GM19452 (cell line): ENCODE measurements at regions not wholly inside any gene's neighbourhood (a gene's known extent, or its start where the extent isn't known, plus 50 kb on each side); places are given as distances from the start of the nearest gene placed in this dataset.

Experiments used
- ATAC-seq: cut with Tn5 transposase; IDR thresholded peaks from one replicate; pipeline ENCODE4 v1.9.1; 2021; ENCODE audit not compliant: unreplicated experiment

DNA sequence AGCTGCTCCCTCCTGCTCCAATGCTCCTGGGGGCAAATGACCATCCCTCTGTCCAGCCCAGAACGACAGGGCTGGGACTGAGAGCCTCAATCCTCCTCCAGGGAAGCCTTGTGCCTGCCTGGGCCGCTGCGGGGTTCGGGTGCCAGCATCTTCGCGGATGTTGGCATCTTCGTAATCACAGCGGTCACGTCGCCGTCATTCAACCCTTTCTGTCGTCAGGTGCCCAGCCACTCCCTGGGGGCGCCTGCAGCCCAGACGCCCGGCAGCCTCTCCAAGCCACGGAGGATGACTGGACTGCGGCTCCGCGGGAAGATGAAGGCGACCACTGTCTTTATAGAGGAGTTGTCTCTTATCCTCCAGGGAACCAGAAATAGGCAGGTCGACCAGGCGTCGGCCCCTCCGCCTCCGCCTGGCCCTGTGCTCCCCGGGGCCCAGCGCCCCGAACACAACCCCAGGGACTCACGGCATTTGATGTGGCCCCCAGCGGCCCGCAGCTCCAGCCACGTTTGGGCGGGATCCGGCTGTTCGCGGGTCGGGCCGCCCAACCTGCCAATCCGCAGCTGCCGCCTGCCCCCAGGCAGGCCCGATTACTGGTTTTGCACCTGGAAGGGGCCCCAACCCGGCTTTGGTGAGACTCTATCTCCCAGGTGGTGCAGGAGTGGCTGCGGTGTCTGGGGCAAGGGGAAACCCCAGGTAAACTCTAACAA is 113.9 kb downstream of the THNSL2 start:
- no peak for ATAC-seq

DNA sequence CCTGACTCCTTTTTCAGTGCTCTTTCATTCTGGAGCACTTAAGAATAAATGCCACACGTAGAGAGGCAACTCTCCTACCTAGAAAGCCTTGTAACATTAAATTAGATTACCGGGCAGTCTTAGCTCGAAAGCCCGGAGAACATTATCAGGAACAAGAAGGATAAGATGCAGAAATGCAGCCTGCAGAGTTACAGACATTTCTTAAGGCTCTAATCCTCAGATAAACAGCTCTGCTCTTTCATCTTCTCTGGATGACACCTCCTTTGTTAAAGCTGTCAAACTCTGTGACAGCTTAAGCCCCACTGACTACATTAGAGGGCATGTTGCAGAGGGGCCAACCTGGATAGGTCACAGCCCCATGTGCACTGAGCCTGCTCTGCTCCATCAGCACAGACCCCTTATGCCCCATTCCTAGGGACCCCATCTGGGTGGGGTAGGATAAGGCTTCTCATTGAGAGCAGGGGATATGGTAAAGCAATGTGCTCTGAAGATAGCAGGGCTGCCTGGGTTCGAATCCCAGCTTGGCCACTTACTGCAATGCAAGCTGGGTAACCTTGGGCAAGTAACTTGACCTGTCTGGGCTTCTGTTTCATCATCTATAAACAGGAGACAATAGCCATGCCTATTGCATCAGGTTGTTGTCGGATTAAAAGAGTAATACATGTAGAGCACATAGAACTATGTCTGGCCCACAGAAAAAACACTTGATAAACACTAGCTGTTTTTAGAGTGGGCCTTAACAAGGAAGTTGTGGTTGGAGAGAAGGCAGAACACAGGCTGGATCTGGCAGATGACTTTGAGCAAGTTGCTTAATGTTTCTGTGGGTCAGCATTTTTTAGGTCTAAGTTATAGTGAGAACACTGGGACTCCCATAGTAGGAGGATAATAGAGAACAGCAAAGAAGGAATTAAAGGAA is 111.4 kb downstream of the THNSL2 start:
- ATAC-seq, result no peak

DNA sequence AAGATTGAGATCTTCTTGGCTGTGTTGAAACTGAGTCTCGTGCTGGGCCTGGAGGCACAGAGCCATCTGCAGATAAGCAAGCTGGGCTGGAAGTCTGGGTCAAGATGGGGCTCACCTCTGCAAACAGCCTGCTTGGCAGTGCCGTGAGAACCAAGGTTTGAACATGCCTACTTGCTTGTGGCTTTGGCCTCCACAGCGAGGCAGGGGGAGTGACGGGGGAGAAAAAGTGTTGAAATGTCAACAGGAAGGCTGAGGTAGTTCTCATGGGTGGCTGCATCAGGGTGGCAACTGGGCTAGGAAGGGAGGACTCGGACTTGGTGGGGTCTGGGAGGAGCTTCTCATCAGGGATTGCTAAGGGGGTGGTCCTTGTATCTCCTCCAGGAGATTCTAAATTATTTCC is 99.7 kb downstream of the THNSL2 start:
- no peak for ATAC-seq

DNA sequence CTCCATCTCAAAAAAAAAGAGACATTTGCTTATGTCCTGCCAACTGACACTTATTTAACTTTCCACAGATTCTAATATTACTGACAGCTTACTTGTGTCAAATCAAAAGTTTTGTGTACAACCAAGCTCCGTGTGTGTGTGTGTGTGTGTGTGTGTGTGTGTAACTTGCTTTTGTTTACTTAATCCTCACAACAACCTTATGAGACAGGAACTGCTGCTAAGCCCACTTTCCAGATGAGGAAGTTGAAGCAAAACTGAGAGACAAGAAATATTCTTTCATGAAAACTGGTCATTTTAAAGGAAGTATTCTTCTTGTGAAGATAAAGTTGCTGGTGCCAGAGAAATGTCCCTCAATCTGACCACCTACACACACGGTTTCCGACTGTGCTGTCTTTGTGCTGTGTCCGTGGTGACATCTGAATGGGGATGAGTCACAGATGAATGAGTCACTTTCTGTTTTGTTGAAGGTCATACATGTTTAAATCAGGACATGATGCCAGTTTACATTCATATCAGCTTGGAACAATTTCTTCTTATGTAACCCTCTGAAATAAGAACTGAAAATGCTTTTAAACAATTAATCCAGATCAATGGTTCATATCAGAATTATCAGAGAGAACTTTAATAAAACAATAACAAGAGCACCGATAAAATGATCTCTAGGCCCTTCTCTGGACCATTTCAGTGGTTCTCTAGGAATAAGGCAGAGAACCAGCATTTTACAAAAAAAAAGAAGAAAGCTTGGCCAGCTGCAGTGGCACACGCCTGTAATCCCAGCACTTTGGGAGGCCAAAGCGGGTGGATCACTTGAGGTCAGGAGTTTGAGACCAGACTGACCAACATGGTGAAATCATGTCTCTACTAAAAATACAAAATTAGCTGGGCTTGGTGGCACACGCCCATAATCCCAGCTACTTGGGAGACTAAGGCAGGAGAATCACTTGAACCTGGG is 95.5 kb downstream of the THNSL2 start:
- no peak for ATAC-seq

DNA sequence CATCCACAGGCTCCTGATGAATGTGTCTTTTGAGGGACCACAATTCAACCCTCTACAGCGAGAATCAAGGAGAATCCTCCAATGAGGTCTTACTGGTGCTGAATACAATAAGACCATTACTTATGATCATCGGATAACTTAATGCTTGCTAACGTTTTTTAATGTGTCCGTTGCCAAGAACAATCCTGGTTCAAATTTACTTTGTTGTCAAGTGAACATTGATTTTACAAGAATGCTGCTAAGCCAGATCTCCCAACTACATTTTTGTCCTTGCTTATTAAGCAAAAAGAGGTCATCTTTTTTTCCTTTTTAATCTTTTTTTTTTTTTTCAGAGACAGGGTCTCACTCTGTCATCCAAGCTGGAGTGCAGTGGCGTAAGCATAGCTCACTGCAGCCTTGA is 93.7 kb downstream of the THNSL2 start:
- no peak for ATAC-seq

DNA sequence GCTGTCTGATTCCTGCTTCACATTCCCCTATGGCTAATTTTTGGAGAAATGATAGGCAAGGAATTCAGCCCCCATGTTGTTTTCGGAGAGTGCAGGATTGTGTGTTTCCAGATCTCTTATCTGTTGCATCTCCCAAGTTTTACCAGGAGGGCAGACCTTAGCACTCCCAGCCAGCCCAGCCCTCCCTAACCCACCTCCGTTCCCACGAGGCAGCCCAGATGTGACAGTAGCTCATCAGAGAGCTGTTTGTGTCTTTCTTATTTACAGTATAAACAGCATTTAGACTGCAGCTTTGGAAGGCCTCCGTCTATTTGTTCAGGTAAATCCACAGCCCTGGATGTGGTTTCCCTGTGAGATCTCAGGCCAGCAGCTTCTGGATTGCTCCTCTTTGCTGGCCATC is 91.6 kb downstream of the THNSL2 start:
- ATAC-seq, result no peak

DNA sequence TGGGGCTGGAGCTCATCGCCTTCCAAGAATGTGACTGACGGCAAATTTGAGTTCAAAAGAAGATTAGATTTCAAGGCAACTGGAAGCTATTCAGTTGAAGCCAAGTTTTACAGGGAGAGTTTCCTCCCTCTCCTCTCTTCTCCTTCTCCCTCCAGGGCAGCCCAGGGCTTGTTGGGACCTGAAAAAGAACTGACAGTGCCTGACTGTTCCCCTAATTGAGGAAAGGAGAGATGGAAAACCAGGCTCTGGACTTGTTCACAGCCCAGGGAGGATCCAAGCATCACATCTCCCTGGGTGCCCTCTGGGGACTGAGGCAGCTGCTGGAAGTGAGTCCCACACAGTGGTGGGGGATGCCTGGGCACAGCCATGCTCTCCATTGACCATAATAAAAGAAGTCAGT is 88.1 kb downstream of the THNSL2 start:
- no peak for ATAC-seq

DNA sequence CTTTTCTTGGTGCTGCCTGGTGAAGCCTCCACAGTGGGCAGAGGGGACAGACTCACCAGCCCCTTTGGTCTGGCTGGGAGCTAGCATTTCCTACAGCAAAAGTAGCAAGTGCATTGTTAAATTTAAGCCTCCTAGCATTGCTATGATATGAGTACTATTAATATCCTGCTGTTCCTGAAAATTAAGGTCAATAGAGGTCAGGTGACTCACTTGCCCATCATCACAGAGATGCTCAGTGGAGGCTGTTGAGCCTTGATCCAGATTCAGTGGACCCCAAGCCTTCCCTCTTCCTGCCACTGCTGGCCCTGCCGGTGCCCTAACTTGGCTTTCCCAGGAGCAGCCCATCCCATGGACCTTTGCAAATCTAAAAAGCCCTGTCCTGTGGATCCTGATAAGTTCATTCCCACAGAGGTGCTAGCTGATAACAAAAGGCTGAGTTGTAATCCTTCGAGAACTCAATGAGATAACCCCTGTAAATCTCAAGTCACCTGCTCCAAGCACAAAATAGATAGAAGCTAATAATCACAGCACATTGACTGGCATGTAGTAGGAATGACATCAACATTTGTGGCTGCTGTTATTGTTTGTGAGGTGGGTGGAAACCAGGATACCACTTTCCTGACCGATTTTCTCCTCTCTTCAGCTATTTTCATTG is 84.4 kb downstream of the THNSL2 start:
- ATAC-seq, result no peak

DNA sequence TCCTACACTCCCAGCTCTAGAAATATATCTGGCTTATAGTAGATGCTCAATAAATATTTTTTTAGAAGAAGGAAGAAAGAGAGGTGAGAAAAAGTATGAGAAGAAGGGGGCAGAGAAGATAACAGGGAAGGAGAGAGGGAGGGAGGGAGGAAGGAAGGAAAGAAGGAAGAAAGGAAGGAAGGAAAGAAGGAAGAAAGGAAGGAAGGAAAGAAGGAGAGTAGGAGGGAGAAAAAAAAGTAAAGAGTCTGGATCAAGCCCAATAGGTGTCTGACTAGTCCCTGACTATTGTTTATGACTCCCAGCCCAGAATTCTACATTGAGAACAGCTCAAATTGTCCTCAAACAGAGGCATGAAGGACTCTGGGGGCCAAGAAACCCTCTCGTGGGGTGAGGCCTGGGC is 83.9 kb downstream of the THNSL2 start:
- no peak for ATAC-seq

DNA sequence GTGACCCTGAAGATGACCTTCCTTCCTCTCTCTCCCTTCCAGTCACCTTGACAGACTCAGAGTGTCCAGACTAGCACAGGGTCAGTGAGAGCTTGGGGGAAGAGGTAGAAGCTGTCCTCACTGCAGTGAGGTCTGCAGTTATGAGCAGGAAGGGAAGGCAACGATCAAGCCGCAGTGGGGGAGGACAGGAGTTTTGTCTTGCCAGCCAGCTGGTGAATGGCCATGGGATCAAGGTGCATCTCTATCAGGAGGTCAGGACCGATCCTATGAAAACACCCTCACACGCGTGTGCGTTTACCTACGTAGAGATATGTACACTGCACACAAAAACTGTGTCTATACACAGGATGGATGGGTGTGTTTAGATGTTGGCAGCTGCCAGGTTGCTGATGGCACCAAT is 83.2 kb downstream of the THNSL2 start:
- ATAC-seq, result no peak

DNA sequence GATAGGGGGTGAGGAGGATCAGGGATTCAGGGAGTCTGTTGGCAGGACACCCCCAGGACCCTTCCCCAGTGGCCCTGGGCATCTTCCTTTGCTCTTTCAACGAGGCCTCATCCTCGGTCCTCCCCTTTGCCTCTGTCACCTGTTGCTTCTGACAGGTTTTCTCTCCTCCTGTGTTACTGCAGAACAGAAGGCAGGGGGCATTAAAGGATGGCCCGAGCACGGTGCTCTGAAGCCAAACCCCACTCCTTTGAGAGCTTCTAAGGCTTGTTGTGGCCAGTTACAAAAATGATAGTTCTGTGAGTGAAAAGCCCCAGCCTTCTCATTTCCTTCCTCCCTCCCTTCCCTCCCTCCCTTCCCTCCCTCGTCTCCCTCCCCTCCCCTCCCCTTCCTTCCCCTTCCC is 82.5 kb downstream of the THNSL2 start:
- ATAC-seq, result no peak

DNA sequence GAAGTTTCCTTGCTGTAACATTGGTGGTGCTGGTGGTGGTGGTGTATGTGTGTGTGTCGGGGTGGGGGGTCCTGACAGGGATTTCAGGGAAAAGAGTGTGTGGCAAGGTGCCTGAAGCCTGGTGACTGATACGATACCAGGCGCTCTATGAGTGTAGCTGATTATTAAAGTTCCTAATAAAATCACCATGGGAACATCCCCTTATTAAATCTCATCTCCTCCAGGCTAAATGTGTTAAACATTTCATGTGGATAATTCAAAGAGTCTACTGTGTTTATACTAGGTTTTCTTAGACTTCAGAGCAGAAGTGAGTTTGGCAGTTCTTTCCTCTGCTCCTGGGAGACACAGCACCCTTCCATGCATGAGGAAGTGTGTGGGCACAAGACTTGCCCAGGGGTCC is 82.0 kb downstream of the THNSL2 start:
- ATAC-seq, result no peak

DNA sequence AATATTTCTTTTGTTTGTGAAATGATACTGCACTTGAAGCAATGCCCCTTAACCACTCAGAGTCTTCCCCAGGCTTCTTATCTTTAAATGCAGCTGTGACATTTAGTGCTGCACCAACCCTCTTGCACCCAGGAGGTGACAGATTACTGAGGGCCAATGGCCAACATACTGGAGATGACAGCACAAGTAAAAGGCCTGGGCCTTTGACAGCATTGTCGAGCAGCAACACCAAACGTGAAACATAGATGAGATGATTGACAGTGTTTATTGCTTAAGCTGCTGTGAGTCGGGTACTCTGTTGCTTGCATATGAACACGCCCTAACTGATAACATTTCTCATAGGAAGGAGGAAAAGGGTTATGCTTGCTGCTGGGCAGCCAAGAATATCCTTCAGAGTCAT is 80.3 kb downstream of the THNSL2 start:
- no peak for ATAC-seq

DNA sequence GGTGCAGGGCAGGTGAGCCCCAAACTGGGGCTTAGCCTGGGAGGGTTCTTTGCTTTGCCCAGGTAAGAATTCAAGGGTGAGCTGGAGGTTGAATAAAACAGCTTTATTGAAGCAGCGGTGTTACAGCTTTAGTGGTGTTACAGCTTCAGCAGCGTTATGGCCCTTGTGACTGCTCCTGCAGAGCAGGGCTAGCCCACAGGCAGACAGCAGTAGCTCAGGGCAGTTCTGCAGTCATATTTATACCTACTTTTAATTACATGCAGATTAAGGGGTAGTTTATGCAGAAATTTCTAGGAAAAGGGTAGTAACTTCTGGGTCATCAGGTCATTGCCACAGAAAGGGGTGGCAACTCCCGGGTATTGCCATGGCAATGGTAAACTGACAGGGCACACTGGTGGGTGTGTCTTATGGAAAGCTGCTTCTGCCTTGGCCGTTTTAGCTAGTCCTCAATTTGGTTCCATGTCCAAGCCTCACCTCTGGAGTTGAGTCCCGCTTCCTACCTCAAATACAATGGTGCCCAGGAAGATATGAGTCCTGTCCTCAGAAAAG is 78.2 kb downstream of the THNSL2 start:
- no peak for ATAC-seq

DNA sequence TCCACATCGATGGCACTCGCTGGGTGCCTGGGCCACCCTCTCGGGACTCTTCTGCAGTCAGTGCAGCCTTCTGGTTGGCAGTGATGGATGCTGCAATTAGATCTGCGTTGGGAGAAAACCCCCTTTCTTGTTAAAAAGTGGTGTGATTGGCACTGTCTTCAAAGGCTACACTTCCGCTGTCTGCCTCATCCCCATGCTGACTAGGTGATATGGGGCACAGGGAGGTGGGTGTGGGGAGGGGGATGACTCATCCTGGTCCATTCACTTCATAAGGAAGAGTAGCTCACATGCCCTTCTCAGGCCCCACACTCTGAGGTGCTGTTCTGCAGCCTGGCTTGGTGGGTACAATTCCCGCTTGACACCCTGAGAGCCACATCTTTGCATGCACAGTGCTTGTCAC is 77.4 kb downstream of the THNSL2 start:
- ATAC-seq, result no peak

DNA sequence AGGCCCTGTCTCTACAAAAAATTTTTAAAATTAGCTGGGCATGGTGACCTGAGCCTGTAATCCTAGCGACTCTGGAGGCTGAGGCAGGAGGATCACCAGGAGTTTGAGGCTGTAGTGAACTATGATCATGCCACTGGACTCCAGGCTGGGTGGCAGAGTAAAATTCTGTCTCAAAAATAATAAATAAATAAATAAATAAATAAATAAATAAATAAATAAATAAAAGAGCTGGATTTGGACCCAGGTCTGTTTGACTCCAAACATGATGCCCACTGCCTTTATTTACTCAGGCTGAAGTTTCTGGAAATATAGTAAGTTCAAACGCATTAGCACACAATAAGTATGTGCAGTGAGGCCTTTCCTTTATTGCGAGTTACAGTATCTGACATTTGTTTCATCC is 75.0 kb downstream of the THNSL2 start:
- no peak for ATAC-seq

DNA sequence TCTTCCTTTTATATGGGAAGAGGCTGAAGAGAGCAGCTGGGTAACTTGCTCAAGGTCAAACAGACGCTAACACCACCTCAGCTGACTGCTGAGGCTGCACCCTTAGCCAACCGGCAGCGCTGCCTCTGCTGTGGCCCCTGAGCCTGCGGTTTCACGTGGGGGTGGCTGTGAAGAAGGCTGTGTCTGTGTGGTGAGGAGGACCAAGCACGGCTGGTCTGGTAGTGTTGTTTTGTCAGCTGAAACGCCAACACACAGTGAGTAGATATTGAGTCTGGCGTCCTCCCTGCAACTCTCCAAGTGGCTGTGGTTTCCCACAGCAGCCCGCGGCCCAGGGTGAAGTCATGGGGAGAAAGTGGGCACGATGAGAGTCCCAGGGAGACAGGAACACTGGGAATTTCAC is 69.6 kb downstream of the THNSL2 start:
- no peak for ATAC-seq

DNA sequence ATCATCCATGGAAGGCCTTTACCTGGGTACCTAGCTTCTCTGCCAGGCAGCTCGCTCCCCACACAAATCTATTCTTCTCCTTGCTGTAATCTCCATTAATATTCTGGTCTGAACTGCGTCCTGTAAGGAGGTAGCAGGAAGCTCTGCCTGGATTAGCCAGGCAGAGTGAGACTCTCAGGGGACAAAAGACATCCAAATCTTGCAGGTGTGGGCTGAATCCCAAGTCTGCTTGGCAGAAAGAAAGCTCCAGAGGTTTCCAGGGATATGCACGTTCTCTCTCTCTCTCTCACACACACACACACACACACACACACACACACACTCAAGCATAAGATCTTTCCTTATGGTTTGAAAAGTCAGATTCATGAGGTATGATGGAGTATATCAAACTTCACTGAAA is 66.5 kb downstream of the THNSL2 start:
- no peak for ATAC-seq
